Fibroblast of skin of back (primary cell): ENCODE measurements at regions not wholly inside any gene's neighbourhood (a gene's known extent, or its start where the extent isn't known, plus 50 kb on each side); places are given as distances from the start of the nearest gene placed in this dataset.
A peak's percentile ranks its signal among the peaks of the same experiment; 100 is the strongest.
"Not testable (repeated sequence)": the region's sequence is repeated elsewhere in the genome, so short reads cannot be mapped to it uniquely, and the experiment has no call there.

Experiments used
- DNase-seq: peaks from one replicate; pipeline ENCODE4 v3.0.0-alpha.2; 2013

DNA sequence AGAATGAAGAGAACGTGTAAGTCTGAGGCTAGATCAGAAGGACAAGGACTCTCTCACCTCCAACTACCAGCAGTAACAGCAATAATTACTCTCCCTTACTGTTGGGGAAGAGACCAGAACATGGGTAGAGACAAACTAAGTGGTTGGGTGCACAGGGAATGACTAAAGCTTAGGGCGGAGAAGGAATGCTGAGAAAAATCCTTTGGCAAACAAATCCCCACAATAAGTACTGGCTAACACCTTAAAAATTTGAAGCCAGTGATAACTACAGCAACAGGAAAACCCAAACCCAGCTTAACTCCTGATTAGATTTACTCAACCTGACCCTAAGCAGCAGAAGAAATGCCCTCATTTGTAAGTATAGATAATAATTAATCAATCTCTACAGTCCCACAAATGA, 759.0 kb downstream of the AACS start:
- DNase-seq: no peak

DNA sequence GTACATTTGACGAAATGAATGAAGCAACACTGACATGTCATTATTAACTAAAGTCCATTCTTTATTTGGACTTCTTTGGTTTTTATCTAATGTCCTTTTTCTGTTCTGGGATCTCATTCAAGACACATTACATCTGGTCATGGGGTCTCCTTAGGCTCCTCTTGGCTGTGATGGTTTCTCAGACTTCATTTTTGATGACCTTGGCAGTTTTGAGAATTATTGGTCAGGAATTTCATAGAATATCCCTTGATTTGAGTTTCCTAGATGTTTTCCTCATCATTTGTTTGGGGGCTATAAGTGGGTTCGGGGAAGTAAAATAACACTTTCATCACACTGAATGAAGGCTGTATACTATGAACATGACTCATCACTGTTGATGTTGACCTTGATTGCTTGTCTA, 770.6 kb downstream of the AACS start:
- no peak for DNase-seq

- DNase-seq: no peak
These were observed 771.4 kb downstream of the AACS start for GRCh38 chr12:125836647-125837046.

- DNase-seq: no peak
These were observed 776.1 kb downstream of the AACS start for GRCh38 chr12:125841332-125841731.

- DNase-seq: no peak
These were observed 786.9 kb downstream of the AACS start for GRCh38 chr12:125852116-125852515.

DNA sequence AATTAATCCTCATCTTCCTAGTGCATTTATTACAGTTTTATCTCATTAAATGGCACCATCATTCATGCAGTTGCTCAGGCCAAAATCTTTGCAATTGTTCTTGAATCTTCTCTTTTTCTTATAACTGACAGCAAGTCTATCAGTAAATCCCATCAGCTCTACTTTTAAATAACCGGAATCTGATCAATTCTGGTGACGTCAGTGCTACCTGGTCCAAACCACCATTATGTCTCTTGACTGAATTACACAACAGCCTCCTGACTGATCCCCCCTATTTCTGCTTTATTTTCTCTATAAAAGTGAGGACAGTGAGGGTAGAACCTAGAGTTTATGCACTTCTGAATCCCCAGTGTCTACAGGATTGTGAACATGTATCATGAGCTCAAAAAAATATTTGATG, 787.4 kb downstream of the AACS start:
- no peak for DNase-seq

DNA sequence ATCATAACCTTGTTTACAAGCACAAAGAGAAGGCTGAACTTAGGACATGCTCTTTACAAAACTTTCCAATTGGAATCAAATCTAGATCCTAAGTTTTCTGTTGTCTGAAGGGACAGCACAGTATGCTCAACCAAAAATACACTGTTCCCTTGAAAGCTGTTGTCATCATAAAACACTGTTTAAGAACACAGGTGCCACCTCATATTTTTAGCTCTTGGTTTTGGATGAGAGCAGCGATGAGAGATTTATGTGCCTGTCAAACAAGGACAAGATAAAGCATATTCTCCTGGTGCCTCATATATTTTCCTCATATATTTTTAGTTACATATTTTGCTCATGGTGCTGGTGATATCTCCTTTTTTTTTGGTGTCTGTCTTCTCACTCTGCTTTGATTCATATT, 788.4 kb downstream of the AACS start:
- no peak for DNase-seq

GRCh38 chr12:125856366-125856765, 791.1 kb downstream of the AACS start:
- DNase-seq: no peak

DNA sequence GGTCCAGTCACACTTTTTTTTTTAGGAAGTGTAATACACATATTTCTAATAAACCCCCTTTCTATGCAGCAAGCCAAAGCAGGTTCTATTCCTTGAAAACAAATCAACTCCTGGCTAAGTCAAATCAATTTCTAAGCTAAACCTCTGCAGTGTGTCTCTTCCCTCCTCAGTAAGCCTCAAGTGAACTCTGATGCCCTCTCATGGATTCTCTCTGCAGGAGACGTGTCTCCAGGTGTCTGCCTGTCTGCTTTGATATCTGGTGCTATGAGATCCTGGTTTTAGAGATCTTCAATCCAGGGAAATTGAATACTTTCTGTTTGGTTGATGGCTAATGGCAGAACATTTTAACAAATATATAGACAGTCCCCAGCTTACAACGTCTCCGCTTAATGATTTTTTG, 791.7 kb downstream of the AACS start:
- DNase-seq: no peak

- no peak for DNase-seq
These were observed 795.5 kb downstream of the AACS start for GRCh38 chr12:125860672-125861288.

GRCh38 chr12:125861299-125862281, 796.4 kb downstream of the AACS start:
- no peak for DNase-seq

- not testable (repeated sequence) for DNase-seq
These were observed 800.0 kb downstream of the AACS start for GRCh38 chr12:125865236-125865635.

- no peak for DNase-seq
These were observed 806.8 kb downstream of the AACS start for GRCh38 chr12:125871811-125872594.

- no peak for DNase-seq
These were observed 807.8 kb downstream of the AACS start for GRCh38 chr12:125873016-125873415.

- DNase-seq: no peak
These were observed 813.2 kb downstream of the AACS start for GRCh38 chr12:125878483-125878882.

DNA sequence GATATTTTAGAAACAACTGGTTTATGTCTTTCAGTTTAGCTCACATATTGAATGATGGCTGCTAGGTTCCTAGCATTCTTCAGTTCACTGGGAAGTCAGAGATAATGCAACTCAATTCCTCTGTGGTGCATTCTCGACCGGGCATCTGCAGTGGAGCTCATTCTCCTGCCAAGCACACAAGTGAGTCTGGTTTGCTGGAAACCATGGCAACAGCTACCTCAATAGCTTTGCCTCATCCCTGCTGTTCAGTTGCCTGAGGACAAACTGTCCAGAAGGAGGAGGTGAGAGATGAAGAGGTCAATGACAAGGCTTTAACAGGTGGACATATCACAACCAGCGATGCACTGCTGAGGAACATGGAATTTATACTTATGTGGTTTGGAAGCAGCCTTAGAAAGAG, 816.9 kb downstream of the AACS start:
- DNase-seq: no peak

DNA sequence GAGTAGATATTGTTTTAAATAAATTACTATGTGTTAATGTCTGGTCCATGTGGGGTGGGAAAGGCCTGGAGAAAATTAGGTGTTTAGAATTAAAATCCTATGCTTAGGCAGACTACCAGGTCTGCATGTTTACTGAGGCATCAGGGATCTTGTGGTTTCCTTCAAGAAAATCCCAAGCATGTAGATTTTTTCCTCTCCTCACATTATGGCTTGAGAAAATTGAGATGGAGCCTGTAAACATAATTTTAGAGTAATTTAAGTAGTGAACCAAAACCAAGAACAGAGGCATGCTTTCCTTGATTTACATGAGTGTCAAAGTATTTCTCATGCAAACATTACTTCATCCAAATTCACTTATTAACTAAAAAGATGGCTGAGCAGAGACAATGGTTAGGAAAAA, 823.7 kb downstream of the AACS start:
- no peak for DNase-seq

DNA sequence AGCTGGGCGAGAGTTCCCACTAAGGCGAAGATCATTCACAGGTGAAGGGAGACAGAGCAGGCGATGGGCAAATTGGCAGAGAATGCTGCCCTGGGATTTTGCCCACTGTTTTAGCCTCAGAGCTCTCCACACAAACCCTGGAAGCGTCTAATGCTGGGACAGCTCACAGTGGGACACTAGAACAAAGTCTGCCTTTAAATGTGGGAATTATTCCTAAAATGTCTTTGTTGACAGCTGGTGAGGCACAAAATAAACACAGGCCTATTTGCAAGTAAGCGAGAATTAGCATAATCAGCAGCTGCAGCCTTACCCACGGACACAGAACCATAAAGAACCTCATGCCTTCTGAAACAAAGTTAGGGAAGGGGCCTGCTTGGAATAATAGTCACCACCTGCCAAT, 824.5 kb downstream of the AACS start:
- DNase-seq: no peak

DNA sequence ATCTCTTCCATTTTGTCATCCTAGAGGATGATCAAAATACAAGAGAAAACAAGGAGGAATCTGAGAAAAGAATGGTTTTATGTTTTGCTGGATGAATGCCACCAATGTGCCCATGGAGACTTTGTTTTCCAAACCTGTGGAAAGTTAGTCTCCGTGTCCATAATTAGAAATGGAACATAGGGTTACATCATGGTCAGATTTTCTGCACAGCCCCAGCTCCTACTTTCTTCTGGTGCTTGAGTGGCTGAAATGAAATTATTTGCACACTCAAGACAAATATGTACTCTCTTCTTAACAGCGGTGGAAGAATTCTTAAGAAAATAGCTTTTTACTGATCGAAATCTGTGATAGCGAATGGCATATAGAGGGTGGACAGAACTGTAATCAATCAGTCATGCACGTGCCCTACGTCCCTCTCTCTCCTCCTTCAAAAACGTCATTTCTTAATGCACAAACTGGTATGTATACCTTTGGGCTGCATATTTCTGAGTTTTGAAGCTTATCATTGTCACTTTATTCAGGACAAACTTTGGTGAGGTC, 825.2 kb downstream of the AACS start:
- DNase-seq: no peak

GRCh38 chr12:125890971-125891370, 825.7 kb downstream of the AACS start:
- peak; percentile 55 for DNase-seq

DNA sequence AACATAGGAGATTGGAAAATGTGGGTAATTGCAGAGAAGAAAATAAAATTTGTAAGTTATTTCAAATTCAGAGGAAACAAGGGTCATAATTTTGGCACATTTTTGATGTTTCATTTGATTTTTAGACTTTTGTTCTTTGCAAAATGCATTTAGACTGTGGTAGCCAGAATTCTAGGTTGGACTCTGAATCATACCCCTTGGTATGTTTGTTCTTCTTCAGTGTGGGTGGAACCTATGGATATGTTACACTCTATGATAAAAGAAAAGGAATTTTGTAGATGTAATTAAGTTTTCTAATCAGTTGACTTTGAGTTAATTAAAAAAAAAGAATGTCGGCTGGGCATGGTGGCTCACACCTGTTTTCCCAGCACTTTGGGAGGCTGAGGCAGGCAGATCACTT, 827.0 kb downstream of the AACS start:
- peak; percentile 41 for DNase-seq

DNA sequence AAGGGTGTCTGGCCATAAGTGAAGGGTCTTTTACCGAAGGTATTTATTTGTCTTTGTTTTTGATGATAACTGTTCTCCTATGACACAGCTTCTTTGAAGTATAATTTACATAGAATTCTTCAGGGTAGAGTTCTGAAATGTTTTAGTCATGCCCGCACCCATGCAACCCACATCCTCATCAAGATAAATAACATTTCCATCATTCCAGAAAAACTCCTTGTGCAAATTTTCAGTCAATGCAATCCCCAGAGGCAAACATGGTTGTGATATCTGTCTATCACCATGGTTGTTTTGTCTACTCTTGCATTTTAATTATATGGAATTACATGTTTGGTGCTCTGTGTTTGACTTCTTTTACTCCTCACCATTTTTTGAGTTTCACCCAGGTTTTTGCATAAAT, 837.8 kb downstream of the AACS start:
- no peak for DNase-seq

- no peak for DNase-seq
These were observed 842.1 kb downstream of the AACS start for GRCh38 chr12:125907351-125907750.
